ENCODE measurements at regions not wholly inside any gene's neighbourhood (a gene's known extent, or its start where the extent isn't known, plus 50 kb on each side); places are given as distances from the start of the nearest gene placed in this dataset.

- Histone ChIP-seq H3K36me3 (ENCODE audit: control insufficient read depth in 2 of 2, insufficient read depth in 1 of 2, low read length in 2 of 2) (no peaks in the 10 kb centered on the region), H3K9me3 (ENCODE audit: control insufficient read depth, insufficient read depth, low read depth, low read length) (no peaks in the 10 kb centered on the region), H3K4me1 (ENCODE audit: control insufficient read depth, insufficient read depth, low read length) (no peaks in the 10 kb centered on the region), H3K4me3 (ENCODE audit: low read depth, low read length) (no peak overlapping the region), H3K27ac (ENCODE audit: extremely low read depth, low read depth, low read length) (no peak overlapping the region)
- ChIA-PET CTCF (no interaction called here), POLR2A (no interaction called here)
- TF ChIP-seq ZNF596 (tag by site-specific recombination; IDR thresholded peaks at IDR 0.05) (no peak), ZNF785 (tag by site-specific recombination; IDR thresholded peaks at IDR 0.05) (no peak), ZBTB49 (tag by site-specific recombination; IDR thresholded peaks at IDR 0.05; ENCODE audit: low read depth) (no peak), HOXC10 (CRISPR knock-in tag; IDR thresholded peaks at IDR 0.05) (no peak), KLF16 (tag by site-specific recombination; IDR thresholded peaks at IDR 0.05) (no peak), BCL11A (tag by site-specific recombination; IDR thresholded peaks at IDR 0.05; ENCODE audit: low read depth) (no peak), AEBP2 (tag by site-specific recombination; IDR thresholded peaks at IDR 0.05; ENCODE audit: borderline replicate concordance) (no peak), SCRT2 (tag by site-specific recombination; IDR thresholded peaks at IDR 0.05) (no peak), PRDM4 (tag by site-specific recombination; IDR thresholded peaks at IDR 0.05) (no peak)
Observed at GRCh38 chr2:16031848-16032159, 91.5 kb downstream of the MYCN start.

GRCh38 chr2:16031058-16031847, 90.9 kb downstream of the MYCN start:
- CTCF ChIA-PET = interaction anchor here (0.6 to 1.1 kb wide), 2 partner anchors 14 to 92 kb away, joined by 3 read pairs; no protein-coding TSS in a partner anchor
- H3K36me3 ChIP-seq (ENCODE audit: control insufficient read depth in 2 of 2, insufficient read depth in 1 of 2, low read length in 2 of 2) = no peaks in the 10 kb centered on the region
- POLR2A ChIA-PET = interaction anchor here (0.5 kb wide), 1 partner anchor 9 kb away, joined by 3 read pairs; no protein-coding TSS in a partner anchor
- no peak overlapping the region for H3K4me3 ChIP-seq (ENCODE audit: low read depth, low read length)
- TF ChIP-seq ZNF404 (tag by site-specific recombination; IDR thresholded peaks at IDR 0.05) = no peak
- TF ChIP-seq GLI4 (tag by site-specific recombination; IDR thresholded peaks at IDR 0.05) = no peak
- no peak for TF ChIP-seq ZNF521 (tag by site-specific recombination; IDR thresholded peaks at IDR 0.05)
- no peak for TF ChIP-seq ZNF266 (tag by site-specific recombination; IDR thresholded peaks at IDR 0.05; ENCODE audit: low read depth)
- no peak for TF ChIP-seq ZNF214 (tag by site-specific recombination; IDR thresholded peaks at IDR 0.05; ENCODE audit: borderline replicate concordance)
- TF ChIP-seq ZNF658 (tag by site-specific recombination; IDR thresholded peaks at IDR 0.05) = no peak
- no peak for TF ChIP-seq ZNF596 (tag by site-specific recombination; IDR thresholded peaks at IDR 0.05)
- no peak for TF ChIP-seq ZNF654 (tag by site-specific recombination; IDR thresholded peaks at IDR 0.05; ENCODE audit: low read depth)
- TF ChIP-seq ZNF155 (tag by site-specific recombination; IDR thresholded peaks at IDR 0.05) = no peak
- TF ChIP-seq ZNF776 (tag by site-specific recombination; IDR thresholded peaks at IDR 0.05; ENCODE audit: borderline replicate concordance) = no peak
- TF ChIP-seq ZNF473 (tag by site-specific recombination; IDR thresholded peaks at IDR 0.05) = no peak
- TF ChIP-seq KLF9 (tag by site-specific recombination; IDR thresholded peaks at IDR 0.05; ENCODE audit: low read depth) = no peak
- TF ChIP-seq ZNF843 (tag by site-specific recombination; IDR thresholded peaks at IDR 0.05) = no peak
- no peak for TF ChIP-seq KLF7 (tag by site-specific recombination; IDR thresholded peaks at IDR 0.05; ENCODE audit: borderline replicate concordance)
- no peak for TF ChIP-seq ZNF341 (tag by site-specific recombination; IDR thresholded peaks at IDR 0.05; ENCODE audit: low read depth)
- TF ChIP-seq ZNF175 (tag by site-specific recombination; IDR thresholded peaks at IDR 0.05) = no peak
- no peak for TF ChIP-seq ZNF292 (tag by site-specific recombination; IDR thresholded peaks at IDR 0.05; ENCODE audit: borderline replicate concordance, low read depth)
- TF ChIP-seq ZNF645 (tag by site-specific recombination; IDR thresholded peaks at IDR 0.05) = no peak
- no peak for TF ChIP-seq SP2 (tag by site-specific recombination; IDR thresholded peaks at IDR 0.05)
- no peak for TF ChIP-seq OVOL3 (tag by site-specific recombination; IDR thresholded peaks at IDR 0.05)
- no peaks in the 10 kb centered on the region for H3K4me1 ChIP-seq (ENCODE audit: control insufficient read depth, insufficient read depth, low read length)
- H3K27ac ChIP-seq (ENCODE audit: extremely low read depth, low read depth, low read length) = no peak overlapping the region
- H3K9me3 ChIP-seq (ENCODE audit: control insufficient read depth, insufficient read depth, low read depth, low read length) = no peaks in the 10 kb centered on the region
